ENCODE measurements at regions not wholly inside any gene's neighbourhood (a gene's known extent, or its start where the extent isn't known, plus 50 kb on each side); places are given as distances from the start of the nearest gene placed in this dataset.

GRCh38 chr5:145345511-145346287, 489.4 kb downstream of the PRELID2 start:
- DNase-seq = no peak

GRCh38 chr5:145341842-145342241, 493.3 kb downstream of the PRELID2 start:
- no peak for DNase-seq

- no peak for DNase-seq
Measured at GRCh38 chr5:145340099-145340498, 495.0 kb downstream of the PRELID2 start.

GRCh38 chr5:145324767-145325479, 510.2 kb downstream of the PRELID2 start:
- no peak for DNase-seq

GRCh38 chr5:145324101-145324500, 511.0 kb downstream of the PRELID2 start:
- no peak for DNase-seq

- no peak for DNase-seq
Measured at GRCh38 chr5:145316282-145316681, 518.9 kb downstream of the PRELID2 start.

GRCh38 chr5:145307866-145308382, 527.2 kb downstream of the PRELID2 start:
- DNase-seq = no peak

- no peak for DNase-seq
Measured at GRCh38 chr5:145295236-145295835, 539.8 kb downstream of the PRELID2 start.

- no peak for DNase-seq
Measured at GRCh38 chr5:145294331-145294730, 540.8 kb downstream of the PRELID2 start.

GRCh38 chr5:145293716-145294115, 541.4 kb downstream of the PRELID2 start:
- no peak for DNase-seq

GRCh38 chr5:145292278-145292677, 542.9 kb downstream of the PRELID2 start:
- no peak for DNase-seq

GRCh38 chr5:145283141-145283810, 551.9 kb downstream of the PRELID2 start:
- DNase-seq = no peak

GRCh38 chr5:145280806-145281205, 554.3 kb downstream of the PRELID2 start:
- no peak for DNase-seq

GRCh38 chr5:145280214-145280613, 554.9 kb downstream of the PRELID2 start:
- no peak for DNase-seq

- DNase-seq = no peak
Measured at GRCh38 chr5:145260670-145261069, 574.5 kb downstream of the PRELID2 start.

GRCh38 chr5:145247745-145248040, 587.4 kb downstream of the PRELID2 start:
- DNase-seq = no peak

GRCh38 chr5:145246961-145247744, 588.0 kb downstream of the PRELID2 start:
- no peak for DNase-seq

GRCh38 chr5:145246379-145246778, 588.8 kb downstream of the PRELID2 start:
- no peak for DNase-seq

GRCh38 chr5:145245354-145245753, 589.8 kb downstream of the PRELID2 start:
- DNase-seq = no peak

- DNase-seq = no peak
Measured at GRCh38 chr5:145244788-145245187, 590.4 kb downstream of the PRELID2 start.

- no peak for DNase-seq
Measured at GRCh38 chr5:145244251-145244650, 590.9 kb downstream of the PRELID2 start.

GRCh38 chr5:145243016-145243415, 592.1 kb downstream of the PRELID2 start:
- no peak for DNase-seq

- DNase-seq = no peak
Measured at GRCh38 chr5:145242551-145242950, 592.6 kb downstream of the PRELID2 start.

All from NCI-H1436 (cell line).